ENCODE measurements at regions not wholly inside any gene's neighbourhood (a gene's known extent, or its start where the extent isn't known, plus 50 kb on each side); places are given as distances from the start of the nearest gene placed in this dataset.

GRCh38 chr6:91940801-91941200 lies 1353.9 kb upstream of the MAP3K7 start:
- H3K27me3 ChIP-seq (replicated peaks; ENCODE audit: insufficient read depth), result no peaks in the 10 kb centered on the region
- no peak for TF ChIP-seq CTCF (IDR thresholded peaks at IDR 0.05)
- no peaks in the 10 kb centered on the region for H3K36me3 ChIP-seq
- ATAC-seq (ENCODE audit: insufficient number of reproducible peaks, low FRiP score, low read depth) (no peak), DNase-seq (ENCODE audit: low spot score) (no peak)
- H3K27ac ChIP-seq, result no peak overlapping the region
- no peak overlapping the region for H3K4me3 ChIP-seq
- no peaks in the 10 kb centered on the region for H3K4me1 ChIP-seq (ENCODE audit: control insufficient read depth in 1 of 2, low read depth in 2 of 2)
- H3K9me3 ChIP-seq, result no peaks in the 10 kb centered on the region

DNA sequence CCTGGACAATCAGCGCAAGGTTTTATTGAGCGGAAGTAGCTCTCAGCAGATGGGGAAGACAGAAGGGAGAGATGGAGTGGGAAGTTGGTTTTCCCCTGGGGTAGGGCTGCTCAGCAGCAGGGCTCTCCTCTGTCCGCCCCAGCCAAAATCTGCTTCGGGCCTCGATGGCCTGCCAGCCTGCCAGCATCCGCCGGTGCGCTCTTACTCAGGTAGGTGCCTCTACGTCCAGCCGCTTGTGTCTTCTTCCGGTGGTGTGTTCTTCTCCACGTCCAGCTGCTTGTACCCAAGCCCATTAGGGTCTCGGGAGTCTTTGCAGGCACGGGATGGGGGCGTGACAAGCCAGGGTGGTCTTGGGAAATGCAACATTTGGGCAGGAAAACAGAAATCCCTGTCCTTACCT lies 1340.0 kb upstream of the MAP3K7 start:
- H3K9me3 ChIP-seq, result peaks cover 5% of the 10 kb centered on the region
- no peak for ATAC-seq (ENCODE audit: insufficient number of reproducible peaks, low FRiP score, low read depth)
- H3K27ac ChIP-seq, result no peak overlapping the region
- DNase-seq (ENCODE audit: low spot score), result no peak
- H3K36me3 ChIP-seq, result no peaks in the 10 kb centered on the region
- no peaks in the 10 kb centered on the region for H3K4me1 ChIP-seq (ENCODE audit: control insufficient read depth in 1 of 2, low read depth in 2 of 2)
- no peaks in the 10 kb centered on the region for H3K27me3 ChIP-seq (replicated peaks; ENCODE audit: insufficient read depth)
- no peak overlapping the region for H3K4me3 ChIP-seq
- no peak for TF ChIP-seq CTCF (IDR thresholded peaks at IDR 0.05)

GRCh38 chr6:91926361-91926760 lies 1339.5 kb upstream of the MAP3K7 start:
- ATAC-seq (ENCODE audit: insufficient number of reproducible peaks, low FRiP score, low read depth) (no peak), DNase-seq (ENCODE audit: low spot score) (no peak)
- H3K4me3 ChIP-seq, result no peak overlapping the region
- H3K4me1 ChIP-seq (ENCODE audit: control insufficient read depth in 1 of 2, low read depth in 2 of 2), result no peaks in the 10 kb centered on the region
- no peaks in the 10 kb centered on the region for H3K27me3 ChIP-seq (replicated peaks; ENCODE audit: insufficient read depth)
- no peak for TF ChIP-seq CTCF (IDR thresholded peaks at IDR 0.05)
- no peaks in the 10 kb centered on the region for H3K36me3 ChIP-seq
- H3K27ac ChIP-seq, result no peak overlapping the region
- peaks cover 5% of the 10 kb centered on the region for H3K9me3 ChIP-seq

GRCh38 chr6:91911945-91912344 lies 1325.1 kb upstream of the MAP3K7 start:
- no peak for TF ChIP-seq CTCF (IDR thresholded peaks at IDR 0.05)
- no peaks in the 10 kb centered on the region for H3K36me3 ChIP-seq
- no peak for ATAC-seq (ENCODE audit: insufficient number of reproducible peaks, low FRiP score, low read depth)

DNA sequence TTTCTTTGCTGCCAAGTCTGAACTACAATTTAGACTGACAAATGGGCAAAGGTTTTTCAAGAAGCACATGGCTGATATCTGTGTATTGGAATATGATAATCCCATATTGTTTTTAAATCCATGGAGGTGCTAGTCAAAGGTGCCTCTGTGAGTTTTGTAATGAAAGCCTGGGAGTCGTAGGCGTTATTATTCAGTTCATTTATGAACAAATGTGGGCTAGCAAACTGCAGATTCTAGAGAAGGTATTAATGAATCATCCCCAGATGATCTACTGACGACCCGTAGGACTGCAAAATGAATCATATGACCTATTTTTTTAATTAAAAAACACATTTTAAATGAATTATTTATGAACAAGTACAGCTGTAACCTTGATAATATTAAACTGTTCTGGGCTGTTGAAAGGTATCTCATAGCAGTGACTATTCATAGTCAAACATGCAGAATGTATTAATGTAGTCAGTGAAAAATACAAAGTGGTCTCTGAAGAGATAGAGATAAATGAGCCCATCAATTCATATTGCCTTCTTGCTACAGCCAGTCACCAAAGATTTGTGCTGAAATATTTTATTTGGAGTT lies 1317.8 kb upstream of the MAP3K7 start:
- Histone ChIP-seq H3K9me3 (no peaks in the 10 kb centered on the region), H3K4me1 (ENCODE audit: control insufficient read depth in 1 of 2, low read depth in 2 of 2) (no peaks in the 10 kb centered on the region), H3K27me3 (replicated peaks; ENCODE audit: insufficient read depth) (no peaks in the 10 kb centered on the region), H3K4me3 (no peak overlapping the region), H3K27ac (no peak overlapping the region), H3K36me3 (no peaks in the 10 kb centered on the region)
- no peak for TF ChIP-seq CTCF (IDR thresholded peaks at IDR 0.05)
- ATAC-seq (ENCODE audit: insufficient number of reproducible peaks, low FRiP score, low read depth) (no peak), DNase-seq (ENCODE audit: low spot score) (no peak)

More at GRCh38 chr6:91911945-91912344, 1325.1 kb upstream of the MAP3K7 start:
- Histone ChIP-seq H3K9me3 (no peaks in the 10 kb centered on the region), H3K27ac (no peak overlapping the region), H3K4me1 (ENCODE audit: control insufficient read depth in 1 of 2, low read depth in 2 of 2) (no peaks in the 10 kb centered on the region), H3K4me3 (no peak overlapping the region), H3K27me3 (replicated peaks; ENCODE audit: insufficient read depth) (no peaks in the 10 kb centered on the region)
- DNase-seq (ENCODE audit: low spot score), result no peak

Measured in thoracic aorta (tissue), 2 donors.